GM12873 (cell line): ENCODE measurements at regions not wholly inside any gene's neighbourhood (a gene's known extent, or its start where the extent isn't known, plus 50 kb on each side); places are given as distances from the start of the nearest gene placed in this dataset.

Experiments used
- TF ChIP-seq, protein P1 (sequence below): IDR thresholded peaks from 2 replicates; pipeline ENCODE4 v1.5.1; 2012; ENCODE audit warnings: low read depth, mild to moderate bottlenecking, moderate library complexity, low read length, control low read depth; ENCODE audit not compliant: insufficient read depth; ENCODE audit errors: missing control alignments

DNA sequence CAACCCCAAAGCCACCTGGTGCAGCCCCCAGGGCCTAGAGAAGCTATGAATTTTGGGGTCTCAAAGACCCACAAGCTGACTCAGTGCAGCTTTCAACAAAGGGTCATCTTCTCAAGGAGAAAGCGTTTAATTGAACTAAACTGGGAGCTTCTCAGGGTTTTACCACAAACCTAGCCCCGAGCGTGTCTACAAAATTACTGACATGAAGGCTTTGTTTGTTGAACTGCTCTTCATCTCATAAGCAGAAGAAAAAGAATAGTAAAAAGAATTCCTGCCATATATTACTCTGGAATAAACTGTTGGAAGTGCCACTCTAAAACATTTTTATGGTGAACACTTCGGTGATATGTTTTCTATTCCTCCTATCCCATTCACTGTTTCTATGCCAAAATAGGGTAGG, 50.8 kb upstream of the INCENP start:
- TF ChIP-seq, protein P1, sequence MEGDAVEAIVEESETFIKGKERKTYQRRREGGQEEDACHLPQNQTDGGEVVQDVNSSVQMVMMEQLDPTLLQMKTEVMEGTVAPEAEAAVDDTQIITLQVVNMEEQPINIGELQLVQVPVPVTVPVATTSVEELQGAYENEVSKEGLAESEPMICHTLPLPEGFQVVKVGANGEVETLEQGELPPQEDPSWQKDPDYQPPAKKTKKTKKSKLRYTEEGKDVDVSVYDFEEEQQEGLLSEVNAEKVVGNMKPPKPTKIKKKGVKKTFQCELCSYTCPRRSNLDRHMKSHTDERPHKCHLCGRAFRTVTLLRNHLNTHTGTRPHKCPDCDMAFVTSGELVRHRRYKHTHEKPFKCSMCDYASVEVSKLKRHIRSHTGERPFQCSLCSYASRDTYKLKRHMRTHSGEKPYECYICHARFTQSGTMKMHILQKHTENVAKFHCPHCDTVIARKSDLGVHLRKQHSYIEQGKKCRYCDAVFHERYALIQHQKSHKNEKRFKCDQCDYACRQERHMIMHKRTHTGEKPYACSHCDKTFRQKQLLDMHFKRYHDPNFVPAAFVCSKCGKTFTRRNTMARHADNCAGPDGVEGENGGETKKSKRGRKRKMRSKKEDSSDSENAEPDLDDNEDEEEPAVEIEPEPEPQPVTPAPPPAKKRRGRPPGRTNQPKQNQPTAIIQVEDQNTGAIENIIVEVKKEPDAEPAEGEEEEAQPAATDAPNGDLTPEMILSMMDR = no peak

DNA sequence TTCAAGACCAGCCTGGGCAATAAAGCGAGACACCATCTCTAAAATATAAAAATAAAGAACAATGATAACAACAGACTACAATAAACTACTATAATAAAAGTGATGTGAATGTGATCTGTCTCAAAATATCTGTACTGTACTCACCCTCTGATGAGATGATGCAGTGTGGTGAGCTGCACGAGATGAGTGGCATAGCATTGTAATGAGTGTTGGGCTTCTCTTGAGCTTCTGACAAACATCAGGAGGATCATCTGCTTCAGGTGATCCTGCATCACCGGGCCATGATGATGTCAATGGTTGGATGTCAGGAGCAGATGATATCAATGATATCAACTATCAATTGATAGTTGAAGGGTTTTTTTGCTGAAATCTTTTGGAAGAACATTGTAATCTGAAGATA, 52.4 kb upstream of the INCENP start:
- TF ChIP-seq, protein P1 = no peak

DNA sequence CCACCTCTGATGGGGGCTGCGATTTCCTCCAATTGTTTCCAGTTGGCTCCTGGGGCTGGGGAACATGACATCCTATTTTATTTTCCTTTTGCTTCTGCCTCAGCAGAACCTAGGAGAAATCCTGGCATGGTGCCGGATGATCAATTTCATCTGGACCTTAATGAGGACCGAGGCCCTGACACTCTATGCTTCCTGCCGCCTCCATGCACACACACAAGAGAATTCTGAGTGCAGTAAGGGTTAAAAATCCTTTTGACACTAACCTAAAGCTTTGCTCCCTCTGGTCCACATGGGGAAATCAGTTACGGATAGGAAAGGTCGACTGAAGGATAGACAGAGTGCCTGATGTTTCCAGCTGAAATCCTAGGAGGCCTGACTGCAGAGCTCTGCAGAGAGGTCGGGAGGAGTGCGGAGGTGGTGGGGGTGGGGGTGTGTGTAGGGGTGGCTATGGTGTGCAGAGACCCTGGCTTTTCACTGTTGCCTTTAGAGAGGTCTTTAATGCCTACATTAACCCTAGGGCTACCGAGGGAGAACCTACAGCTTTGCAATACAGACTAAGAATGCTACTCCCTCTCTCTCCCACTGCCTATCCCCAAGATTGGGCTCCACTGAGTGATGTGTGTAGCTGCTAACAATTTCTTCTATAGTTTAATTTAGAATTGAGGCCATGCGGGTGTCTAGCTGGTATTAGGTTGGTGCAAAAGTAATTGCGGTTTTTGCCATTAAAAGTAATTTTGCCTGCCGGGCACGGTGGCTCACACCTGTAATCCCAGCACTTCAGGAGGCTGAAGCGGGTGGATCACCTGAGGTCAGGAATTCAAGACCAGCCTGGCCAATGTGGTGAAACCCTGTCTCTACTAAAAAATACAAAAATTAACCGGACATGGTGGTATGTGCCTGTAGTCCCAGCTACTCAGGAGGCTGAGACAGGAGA, 53.6 kb upstream of the INCENP start:
- TF ChIP-seq, protein P1 = no peak

DNA sequence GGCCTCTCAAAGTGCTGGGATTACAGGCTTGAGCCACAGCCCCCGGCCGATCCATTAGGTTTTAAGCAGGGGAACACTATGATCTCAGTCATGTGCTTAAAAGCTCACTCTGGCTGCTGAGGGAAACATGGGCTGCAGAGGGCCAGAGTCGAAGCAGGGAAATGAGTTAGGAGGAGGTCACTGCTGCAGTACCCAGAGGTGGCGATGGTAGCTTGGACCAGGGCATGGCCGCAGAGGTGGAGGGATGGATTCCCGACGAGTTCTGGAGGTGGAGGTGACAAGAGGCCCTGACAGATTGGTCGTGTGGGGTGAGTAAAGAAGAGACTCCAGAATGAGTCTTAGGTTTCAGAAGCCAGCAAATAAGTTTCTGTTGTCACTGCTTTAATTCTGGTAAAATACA, 54.4 kb upstream of the INCENP start:
- TF ChIP-seq, protein P1 = no peak

DNA sequence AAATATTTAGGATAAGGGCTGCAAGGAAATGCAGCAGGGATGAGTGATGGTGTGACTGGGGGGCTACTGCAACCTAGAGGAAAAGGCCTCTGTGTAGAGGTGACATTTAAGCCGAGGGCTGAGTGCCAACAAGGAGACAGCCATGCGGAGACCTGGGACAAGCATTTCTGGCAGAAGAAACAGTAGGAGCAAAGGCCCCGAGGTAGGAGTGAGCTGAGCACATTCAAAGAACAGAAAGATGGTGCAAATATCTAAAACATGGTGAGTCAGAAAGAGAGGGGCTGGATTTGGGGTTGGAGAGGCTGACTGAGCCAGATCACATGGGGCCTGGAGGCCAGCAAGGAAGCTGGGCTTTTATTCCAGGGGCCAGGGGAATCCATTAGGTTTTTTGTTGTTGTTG, 55.1 kb upstream of the INCENP start:
- TF ChIP-seq, protein P1 = no peak

DNA sequence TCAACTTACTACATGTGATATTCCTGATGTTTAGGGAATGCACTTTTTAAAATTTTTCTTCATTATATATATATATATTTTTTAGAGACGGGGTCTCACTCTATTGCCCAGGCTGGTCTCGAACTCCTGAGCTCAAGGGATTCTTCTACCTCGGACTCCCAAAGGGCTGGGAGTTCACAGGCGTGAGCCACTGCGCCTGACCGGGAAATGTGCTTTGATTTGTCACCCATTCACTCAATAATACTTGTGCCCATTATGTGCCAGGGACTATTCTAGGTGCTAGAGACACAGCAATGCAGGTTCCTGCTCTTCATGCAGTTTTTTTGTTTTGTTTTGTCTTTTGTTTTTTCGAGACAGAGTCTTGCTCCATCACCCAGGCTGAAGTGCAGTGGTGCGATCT, 56.1 kb upstream of the INCENP start:
- TF ChIP-seq, protein P1 = no peak

DNA sequence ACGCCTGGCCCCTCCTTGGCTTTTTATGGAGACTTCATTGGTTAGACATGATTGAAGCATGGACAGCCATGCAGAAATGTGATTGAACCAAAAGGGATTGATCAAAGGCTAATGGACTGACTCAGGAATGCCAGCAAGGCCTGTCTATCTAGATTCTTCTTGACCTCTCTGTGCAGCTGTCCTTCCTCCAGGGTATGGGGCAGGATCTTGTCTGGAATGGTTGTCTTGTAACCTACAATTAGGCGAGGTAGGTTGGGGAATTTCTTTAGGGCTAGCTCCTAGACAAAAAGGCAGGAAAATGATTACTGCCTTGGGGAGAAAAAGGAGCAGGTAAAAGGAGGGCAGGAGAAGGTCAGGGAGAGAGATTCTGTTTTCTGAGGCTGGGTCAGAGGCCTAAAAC, 59.6 kb upstream of the INCENP start:
- TF ChIP-seq, protein P1 = no peak
